T follicular helper cell (primary cell): ENCODE measurements at regions not wholly inside any gene's neighbourhood (a gene's known extent, or its start where the extent isn't known, plus 50 kb on each side); places are given as distances from the start of the nearest gene placed in this dataset.
"Not testable (repeated sequence)": the region's sequence is repeated elsewhere in the genome, so short reads cannot be mapped to it uniquely, and the experiment has no call there.

Experiments used
- DNase-seq: peaks from one replicate; pipeline ENCODE4 v3.0.0-alpha.2; 2020; ENCODE audit warnings: low read depth

- DNase-seq, result no peak
These were observed 202.6 kb downstream of the ZIC5 start for GRCh38 chr13:99768986-99769385.

DNA sequence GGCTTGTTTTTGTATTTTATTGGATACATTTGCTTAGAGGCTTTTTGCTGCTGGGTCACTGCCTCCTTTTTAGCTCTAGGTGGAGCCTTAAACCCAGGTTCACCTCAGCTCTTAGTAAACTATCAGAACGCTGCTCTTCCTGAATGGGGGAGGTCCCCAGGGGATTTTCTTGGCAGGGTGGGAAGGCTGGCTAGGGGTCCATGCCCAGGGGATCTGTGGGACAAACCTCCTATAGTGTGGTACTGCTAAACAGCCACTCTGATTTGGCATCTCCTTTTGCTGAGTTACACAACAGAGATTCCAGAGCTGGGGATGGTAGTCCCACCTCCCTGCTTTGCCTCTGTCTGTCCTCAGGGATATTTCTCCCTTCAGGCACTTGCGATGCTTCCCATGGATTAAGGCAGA is 204.9 kb downstream of the ZIC5 start:
- DNase-seq, result no peak

GRCh38 chr13:99765869-99766268 is 205.7 kb downstream of the ZIC5 start:
- DNase-seq, result no peak

- DNase-seq, result no peak
These were observed 211.1 kb downstream of the ZIC5 start for GRCh38 chr13:99760456-99760855.

GRCh38 chr13:99759163-99759552 is 212.4 kb downstream of the ZIC5 start:
- DNase-seq, result no peak

GRCh38 chr13:99758460-99759162 is 213.0 kb downstream of the ZIC5 start:
- no peak for DNase-seq

DNA sequence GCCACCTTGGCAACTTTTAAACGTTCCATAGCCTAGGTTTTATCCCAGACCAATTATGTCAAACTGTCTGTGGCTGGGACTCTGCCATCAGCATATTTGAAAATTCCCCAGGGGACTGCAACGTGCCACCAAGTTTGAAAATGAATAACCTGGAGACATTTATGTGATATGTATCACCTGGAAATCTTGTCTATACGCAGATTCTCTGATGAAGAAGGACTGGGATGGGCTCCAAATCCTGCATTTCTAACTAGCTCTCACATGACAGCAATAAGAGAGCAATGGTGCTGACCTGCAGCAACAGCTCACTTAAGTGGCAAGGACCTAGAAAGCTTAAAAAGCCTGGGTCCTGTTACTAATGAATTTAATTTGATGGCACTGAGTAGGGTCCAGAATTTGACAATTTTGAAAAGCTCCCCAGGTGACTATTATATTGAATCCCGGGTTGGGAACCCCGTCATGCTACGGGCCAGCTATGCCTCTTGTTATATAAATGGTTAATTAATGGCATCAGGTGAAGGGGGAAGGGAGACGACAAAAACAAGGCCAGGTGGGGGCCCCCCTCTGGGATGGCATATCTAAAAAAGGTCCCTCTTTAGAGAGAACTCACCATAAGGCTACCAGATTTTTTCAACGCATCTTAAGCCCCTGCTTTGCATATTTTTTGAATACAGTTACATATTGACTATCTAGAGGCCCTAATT is 213.7 kb downstream of the ZIC5 start:
- no peak for DNase-seq

DNA sequence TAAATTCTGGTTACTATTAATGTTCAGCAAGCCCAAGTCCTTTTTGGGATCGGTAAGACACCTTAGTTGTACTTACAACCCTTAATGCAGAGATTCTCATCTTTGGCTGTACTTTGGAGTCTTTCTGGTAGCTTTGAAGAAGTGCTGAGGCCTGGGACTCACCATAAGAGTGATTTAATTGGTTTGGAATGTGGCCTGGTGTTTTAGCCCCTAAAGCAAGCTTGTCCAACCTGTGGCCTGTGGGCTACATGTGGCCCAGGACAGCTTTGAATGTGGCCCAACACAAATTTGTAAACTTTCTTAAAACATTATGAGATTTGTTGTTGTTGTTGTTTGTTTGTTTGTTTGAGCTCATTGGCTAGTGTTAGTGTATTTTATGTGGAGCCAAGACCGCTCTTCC is 215.3 kb downstream of the ZIC5 start:
- no peak for DNase-seq

GRCh38 chr13:99754750-99755149 is 216.8 kb downstream of the ZIC5 start:
- DNase-seq, result not testable (repeated sequence)

DNA sequence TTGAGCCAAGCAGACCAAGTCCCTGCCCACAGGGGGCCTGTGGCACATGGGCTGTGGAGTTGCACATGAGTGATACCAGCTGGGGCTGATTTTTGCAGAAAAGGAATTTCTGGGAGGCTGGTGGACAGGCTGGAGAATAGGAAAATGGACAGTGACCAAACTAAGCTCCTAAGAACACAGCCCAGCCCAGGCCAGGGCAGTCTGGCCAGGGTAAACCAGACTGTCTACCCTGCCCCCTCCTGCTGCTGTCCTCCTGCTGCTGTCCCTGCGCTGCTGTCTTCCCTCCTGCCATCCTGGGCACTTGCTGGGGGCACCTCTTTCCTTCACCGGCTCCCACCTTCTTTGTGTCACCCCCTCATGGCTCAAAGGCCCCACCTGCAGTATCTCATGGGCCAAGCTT is 219.2 kb downstream of the ZIC5 start:
- no peak for DNase-seq

DNA sequence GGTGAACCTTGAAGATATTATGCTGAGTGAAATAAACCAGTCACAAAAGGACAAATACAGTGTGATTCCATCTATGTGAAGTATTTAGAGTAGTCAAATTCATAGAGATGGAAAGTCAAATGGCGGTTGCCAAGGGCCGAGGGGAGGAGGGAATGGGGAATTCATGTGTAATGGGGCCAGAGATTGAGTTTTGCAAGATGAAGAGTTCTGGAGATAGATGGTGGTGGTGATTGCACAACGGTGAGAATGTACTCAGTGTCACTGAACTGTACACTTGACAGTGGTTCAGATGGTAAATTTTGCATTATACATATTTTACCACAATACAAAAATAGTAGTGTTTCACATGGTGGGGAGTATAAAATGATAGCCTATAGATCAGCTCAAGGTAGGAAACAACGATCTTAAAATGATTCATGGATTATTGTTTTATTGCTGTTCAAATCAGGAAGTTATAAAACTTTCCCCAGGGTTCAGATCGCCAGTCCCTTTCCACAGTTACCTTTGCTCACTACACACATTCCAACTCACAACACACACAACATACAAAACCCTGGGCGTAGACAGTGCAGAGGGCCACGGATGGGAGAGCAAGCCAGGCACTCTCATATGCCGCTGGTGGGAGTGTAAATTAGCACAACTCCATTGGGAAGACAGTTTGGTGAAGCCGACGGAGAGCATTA is 219.9 kb downstream of the ZIC5 start:
- DNase-seq, result no peak

DNA sequence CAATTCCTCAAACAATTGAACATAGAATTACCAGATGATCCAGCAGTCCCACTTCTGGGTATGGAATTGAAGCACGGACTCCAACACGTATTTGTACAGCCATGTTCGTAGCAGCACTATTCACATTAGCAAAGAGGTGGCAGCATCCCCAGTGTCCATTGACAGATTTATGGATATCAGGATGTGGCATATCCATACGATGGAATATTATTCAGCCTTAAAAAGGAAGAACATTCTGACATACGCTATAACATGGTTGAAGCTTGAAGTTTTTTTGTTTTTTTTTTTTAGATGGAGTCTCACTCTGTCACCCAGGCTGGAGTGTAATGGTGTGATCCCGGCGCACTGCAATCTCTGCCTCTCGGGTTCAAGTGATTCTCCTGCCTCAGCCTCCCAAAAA is 220.6 kb downstream of the ZIC5 start:
- no peak for DNase-seq

DNA sequence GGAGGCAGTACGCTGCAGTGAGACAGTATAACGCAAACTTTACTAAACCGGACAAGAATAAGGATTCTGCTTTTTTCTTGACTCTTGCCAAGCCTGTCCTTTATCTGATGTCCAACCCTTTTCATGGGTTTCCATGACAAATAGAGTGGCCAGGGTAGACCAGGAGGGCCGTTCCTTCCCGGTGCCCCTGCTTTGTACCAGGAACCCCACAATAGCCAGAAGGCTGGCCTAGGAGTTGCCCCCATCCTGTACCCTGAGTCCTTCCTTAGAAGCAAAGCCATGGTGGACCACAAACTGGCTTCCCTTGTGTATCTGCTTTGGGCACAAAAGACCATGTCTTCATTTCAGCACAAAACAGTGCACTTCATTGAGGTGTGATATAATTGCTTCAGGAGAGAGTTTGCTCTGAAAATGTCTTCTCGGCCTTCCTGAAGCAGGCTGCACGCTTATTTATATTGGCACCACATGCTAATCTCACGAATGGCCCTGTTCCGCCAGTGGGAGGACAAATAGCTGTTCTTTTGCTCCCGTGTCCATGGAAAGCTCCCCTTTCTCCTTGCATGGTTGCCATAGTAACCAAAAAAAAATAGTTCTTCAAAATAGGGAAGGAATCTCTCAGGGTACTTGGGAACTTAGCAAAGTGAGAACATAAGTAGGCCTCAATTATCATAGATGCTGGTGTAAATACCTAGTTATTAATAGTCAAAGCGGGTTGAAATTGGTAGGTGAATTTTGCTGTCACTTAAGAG is 222.1 kb downstream of the ZIC5 start:
- no peak for DNase-seq

DNA sequence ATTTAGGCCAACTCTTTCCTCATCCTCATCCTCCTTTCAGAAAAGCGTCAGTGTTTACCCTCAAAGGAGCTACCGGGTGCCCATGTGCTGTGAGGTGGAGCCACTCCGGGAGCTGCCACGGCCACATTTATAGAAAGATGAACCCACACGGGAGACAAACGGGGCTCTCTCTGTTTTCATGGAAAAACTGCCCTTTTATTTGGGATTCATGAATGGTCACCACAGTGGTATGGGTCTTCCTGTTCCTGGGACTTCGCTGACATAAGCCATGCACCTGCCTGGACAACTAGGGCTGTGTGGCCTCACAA is 224.2 kb downstream of the ZIC5 start:
- DNase-seq, result no peak

DNA sequence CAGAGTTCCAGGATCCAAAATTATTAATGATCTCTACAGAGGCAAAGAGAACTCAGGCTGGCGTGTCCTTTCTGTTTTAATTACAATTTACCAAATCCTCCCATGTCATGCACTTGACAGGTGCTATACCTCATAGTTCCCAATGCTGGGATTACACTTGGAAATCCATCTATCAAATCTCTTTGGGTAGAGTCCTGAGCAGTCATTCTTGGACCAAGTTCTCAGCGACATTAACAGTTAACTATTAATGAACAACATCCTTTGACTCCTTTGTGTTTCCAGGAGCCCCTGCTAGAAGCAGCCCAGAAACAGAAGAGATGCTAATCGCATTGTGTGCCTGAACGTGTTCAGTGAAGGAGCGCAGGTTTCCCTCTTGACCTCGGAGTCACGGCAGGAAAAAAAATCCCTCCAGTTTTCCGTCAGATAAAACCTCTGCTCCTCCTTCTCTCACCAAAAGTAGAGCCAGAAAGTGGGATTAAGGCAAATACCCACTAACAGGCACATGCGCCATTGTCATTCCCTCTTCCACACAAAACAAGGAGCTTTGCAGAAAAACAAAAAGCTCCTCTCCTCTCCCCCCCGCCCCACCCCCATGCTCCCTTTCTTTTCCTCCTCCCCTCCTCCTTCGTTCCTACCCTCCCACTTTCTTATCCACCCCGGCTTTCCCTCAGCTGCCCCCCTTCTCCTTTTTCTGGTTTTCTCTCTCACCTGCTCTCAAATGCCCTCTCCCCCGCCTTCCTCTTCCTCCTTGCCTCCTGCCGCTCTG is 224.7 kb downstream of the ZIC5 start:
- no peak for DNase-seq

GRCh38 chr13:99743094-99743493 is 228.5 kb downstream of the ZIC5 start:
- DNase-seq, result no peak

DNA sequence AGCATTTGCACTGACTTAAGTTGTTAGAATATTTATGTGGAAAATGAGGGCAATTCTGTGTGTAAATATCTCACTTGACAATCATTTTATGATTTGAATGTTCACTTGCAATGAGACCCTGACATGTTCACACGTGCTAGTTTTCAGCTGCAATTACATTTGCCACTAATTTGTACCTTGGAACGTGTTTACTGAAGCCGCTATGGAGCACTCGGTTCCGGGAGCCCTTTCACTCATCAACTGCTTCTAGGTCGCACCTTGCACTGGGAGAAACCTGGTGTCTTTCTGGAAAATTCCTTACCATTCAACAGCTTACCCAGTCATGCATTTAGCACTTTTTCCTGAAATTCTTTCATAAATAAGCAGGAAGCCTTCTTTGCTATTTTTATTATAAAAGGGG is 229.6 kb downstream of the ZIC5 start:
- DNase-seq, result no peak

DNA sequence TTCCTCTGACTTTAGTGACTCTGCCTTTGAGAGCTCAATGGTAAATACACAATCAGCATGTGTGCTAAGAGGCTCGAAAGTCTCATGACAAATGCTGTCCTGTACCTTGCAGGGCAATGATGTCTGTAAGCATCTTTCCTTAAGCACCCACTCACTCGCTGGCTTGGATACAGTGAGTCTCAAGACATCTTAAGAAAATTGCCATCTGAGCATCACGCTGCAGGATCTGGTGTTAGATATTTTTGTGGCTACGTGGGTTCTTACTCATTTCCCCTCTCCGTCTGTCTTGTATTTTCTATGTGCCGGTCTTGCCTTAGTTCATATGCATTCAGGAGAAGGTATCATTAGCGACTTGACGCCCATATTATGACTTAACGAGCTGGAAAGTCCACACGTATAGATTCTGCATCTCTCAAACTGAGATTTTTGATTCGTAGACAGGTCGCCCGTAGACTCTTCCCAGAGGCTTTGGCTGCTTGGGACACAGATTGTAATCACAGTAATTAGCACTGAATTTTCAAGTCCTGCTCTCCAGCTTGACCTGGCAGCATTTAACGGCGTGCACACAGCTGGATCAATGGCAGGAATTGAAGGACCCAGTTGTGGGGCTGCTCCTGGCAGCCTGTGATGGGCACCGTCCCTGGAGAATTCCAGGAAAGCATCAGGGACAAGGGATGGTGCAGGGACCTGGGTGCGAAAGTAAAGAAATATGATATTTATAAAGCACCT is 231.2 kb downstream of the ZIC5 start:
- DNase-seq, result no peak

DNA sequence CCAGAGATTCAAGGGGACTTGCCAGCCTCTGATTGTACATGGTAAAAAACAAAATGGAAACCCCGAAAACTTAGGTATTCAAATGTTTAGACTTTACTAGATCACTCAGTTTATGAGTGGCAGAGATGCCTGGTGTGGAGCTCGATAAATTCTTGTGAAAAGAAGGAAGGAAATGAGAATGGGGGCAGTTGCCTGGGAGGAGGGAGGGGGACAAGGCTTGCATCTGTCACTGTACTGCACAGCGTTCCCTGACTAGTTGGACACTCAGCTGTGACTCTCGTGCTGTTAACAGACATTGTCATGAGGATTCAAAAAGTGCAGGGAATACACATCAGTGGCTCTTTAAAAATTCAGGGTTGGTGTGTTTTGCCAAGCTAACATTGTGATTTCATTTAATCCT is 232.9 kb downstream of the ZIC5 start:
- DNase-seq, result no peak

DNA sequence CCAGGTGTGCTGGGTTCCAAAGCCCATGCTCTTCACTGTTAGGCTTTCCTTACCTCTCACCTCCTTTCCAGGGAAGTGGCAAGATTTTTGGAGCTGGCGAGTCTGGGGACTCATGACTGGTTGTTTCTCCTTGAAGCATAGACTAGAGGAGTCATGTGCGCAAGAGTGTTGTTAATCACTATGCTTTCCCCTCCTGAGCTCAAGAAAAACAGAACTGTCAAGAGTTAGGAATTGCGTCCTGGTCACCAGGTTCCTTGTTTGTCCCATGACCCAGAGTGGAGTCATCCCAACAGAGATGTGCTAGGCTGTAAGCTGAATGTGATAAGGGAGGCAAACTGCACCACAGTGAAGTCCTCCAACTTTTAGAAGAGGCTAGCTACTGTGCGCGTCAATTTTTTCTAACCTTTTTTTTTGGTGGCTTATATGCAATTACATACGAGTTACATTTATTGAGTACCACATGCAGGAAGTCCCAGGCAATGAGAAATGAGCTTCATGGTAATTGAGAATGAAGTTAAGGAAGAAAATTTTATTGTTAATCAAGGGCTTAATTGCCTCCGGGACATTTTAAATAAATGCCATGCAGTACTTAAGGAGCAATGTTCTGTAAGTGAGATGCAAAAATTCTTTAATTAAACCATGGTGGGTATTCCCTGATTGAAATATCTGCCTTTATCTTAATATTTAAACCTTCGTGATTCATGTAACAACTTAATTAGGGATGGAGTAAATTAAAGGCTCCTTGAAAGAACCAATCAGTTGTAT is 233.9 kb downstream of the ZIC5 start:
- no peak for DNase-seq

DNA sequence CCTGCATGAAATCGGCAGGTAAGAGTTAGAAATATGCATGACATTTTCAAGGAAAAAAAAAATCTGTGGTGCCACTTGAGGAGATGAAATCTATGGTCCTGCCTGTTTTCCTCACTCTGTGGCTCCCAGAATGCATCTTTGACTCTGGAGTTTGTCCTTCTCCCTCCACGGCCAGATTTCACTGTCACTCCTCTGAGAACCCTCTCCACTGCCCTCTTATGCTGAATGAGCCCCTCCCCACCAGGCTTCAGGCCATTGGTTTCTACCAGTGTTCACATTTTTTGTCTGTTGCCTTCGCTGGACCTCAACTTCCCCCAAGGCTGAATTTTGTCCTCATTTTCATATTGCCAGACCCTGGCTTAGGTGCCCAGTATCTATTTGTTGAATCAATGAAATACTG is 235.0 kb downstream of the ZIC5 start:
- DNase-seq, result no peak
